ENCODE measurements at regions not wholly inside any gene's neighbourhood (a gene's known extent, or its start where the extent isn't known, plus 50 kb on each side); places are given as distances from the start of the nearest gene placed in this dataset.

- TF ChIP-seq TSHZ2 (CRISPR knock-in tag; IDR thresholded peaks at IDR 0.05) (no peak), SNAI2 (CRISPR knock-in tag; IDR thresholded peaks at IDR 0.05) (no peak), BACH2 (CRISPR knock-in tag; IDR thresholded peaks at IDR 0.05; ENCODE audit: borderline replicate concordance) (no peak), ZNF70 (CRISPR knock-in tag; IDR thresholded peaks at IDR 0.05) (no peak), TCF4 (CRISPR knock-in tag; IDR thresholded peaks at IDR 0.05; ENCODE audit: borderline replicate concordance) (no peak)
Observed at GRCh38 chr13:73929287-73929932, 204.8 kb downstream of the KLF12 start (continued).

GRCh38 chr13:73924607-73925006 is 209.6 kb downstream of the KLF12 start:
- TF ChIP-seq ZC3H10 (CRISPR knock-in tag; IDR thresholded peaks at IDR 0.05) = no peak
- no peak for TF ChIP-seq ZNF70 (CRISPR knock-in tag; IDR thresholded peaks at IDR 0.05)
- no peak for TF ChIP-seq TOX (CRISPR knock-in tag; IDR thresholded peaks at IDR 0.05; ENCODE audit: borderline replicate concordance)
- TF ChIP-seq ARNTL (CRISPR knock-in tag; IDR thresholded peaks at IDR 0.05; ENCODE audit: borderline replicate concordance, low read depth) = no peak
- no peak for TF ChIP-seq CREB5 (CRISPR knock-in tag; IDR thresholded peaks at IDR 0.05; ENCODE audit: low read depth)
- no peak for TF ChIP-seq ZNF565 (CRISPR knock-in tag; conservative IDR thresholded peaks at IDR 0.05; ENCODE audit: low read depth)
- TF ChIP-seq ZFP3 (CRISPR knock-in tag; IDR thresholded peaks at IDR 0.05) = no peak
- no peak for TF ChIP-seq SNAI2 (CRISPR knock-in tag; IDR thresholded peaks at IDR 0.05)
- no peak for TF ChIP-seq OSR1 (CRISPR knock-in tag; IDR thresholded peaks at IDR 0.05)
- no peak for TF ChIP-seq POU6F1 (CRISPR knock-in tag; IDR thresholded peaks at IDR 0.05; ENCODE audit: borderline replicate concordance, low read depth)
- no peak for TF ChIP-seq ZNF8 (CRISPR knock-in tag; IDR thresholded peaks at IDR 0.05)
- no peak for TF ChIP-seq TSHZ2 (CRISPR knock-in tag; IDR thresholded peaks at IDR 0.05)
- no peak for TF ChIP-seq ESRRG (CRISPR knock-in tag; IDR thresholded peaks at IDR 0.05)
- TF ChIP-seq ISL1 (CRISPR knock-in tag; IDR thresholded peaks at IDR 0.05) = no peak
- TF ChIP-seq CSRNP3 (CRISPR knock-in tag; IDR thresholded peaks at IDR 0.05) = no peak
- TF ChIP-seq PPARA (CRISPR knock-in tag; IDR thresholded peaks at IDR 0.05; ENCODE audit: borderline replicate concordance) = no peak
- no peak for ATAC-seq
